ENCODE measurements at regions not wholly inside any gene's neighbourhood (a gene's known extent, or its start where the extent isn't known, plus 50 kb on each side); places are given as distances from the start of the nearest gene placed in this dataset.

DNA sequence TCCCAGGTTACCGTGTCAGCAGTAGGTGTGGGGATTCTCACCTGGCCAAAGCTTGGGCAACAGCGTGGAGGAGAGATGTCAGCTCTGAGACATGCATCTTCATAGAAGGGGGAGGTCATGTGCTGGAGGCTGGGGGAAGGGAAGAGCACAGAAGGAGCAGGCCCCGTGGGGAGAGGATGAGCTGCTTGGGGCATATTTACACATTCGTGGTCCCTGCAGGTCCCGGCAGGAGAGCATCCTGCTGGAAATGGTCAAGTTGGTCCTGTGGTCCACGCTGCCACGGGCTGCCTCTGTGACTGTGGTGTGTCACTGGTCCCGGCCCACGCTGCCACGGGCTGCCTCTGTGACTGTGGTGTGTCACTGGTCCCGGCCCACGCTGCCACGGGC lies 195.1 kb upstream of the TWIST2 start:
- 0 out of 2 replicates have a peak, but pooled peaks cover 5% of the 10 kb centered on the region for H3K9me3 ChIP-seq (ENCODE audit: control insufficient read depth, insufficient read depth, low read length)
- no peaks in the 10 kb centered on the region for H3K4me1 ChIP-seq (ENCODE audit: control insufficient read depth, insufficient read depth, low read length)
- no peak overlapping the region for H3K9ac ChIP-seq (ENCODE audit: low read depth, low read length)
- no peak overlapping the region for H3K27ac ChIP-seq (ENCODE audit: low read depth, low read length)
- H3K4me3 ChIP-seq (ENCODE audit: low read depth, low read length) = no peak overlapping the region
- H3K36me3 ChIP-seq (ENCODE audit: control insufficient read depth, insufficient read depth, low read length) = no peaks in the 10 kb centered on the region
- H3K27me3 ChIP-seq (ENCODE audit: control insufficient read depth, insufficient read depth, low read length) = no peaks in the 10 kb centered on the region

DNA sequence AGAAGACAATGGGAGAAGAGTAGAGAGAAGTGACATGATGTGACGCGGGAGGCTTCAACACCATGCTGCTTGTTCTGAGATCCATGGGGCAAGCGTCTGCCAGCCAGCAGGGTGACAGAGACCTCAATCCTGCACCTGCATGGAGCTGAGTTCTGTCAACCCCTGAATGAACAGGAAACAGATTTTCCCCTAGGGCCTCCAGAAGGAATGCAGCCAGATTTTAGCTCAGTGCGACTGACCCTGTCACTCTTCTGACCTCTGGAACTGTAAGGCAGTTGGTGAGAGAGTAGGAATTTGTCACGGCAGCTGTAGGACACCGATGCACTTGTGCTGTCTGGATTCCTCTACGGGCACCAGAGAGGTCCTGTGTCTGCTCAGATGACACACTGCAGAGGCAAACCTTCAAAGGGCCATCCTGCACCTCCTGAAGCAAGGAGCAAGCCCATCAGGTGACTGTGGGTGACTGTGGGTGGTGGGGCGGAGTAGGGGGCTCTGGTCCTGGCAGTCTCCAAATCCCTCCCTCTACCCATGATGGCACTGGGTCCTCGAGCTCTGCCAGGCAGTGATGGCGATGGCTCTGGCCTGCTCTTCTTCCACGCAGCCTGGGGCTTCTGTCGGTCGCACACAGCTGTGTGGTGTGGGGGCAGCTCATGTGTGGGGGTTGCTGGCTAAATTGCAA lies 194.3 kb upstream of the TWIST2 start:
- Histone ChIP-seq H3K9me3 (ENCODE audit: control insufficient read depth, insufficient read depth, low read length) (0 out of 2 replicates have a peak, but pooled peaks cover 5% of the 10 kb centered on the region), H3K36me3 (ENCODE audit: control insufficient read depth, insufficient read depth, low read length) (no peaks in the 10 kb centered on the region), H3K27ac (ENCODE audit: low read depth, low read length) (no peak overlapping the region), H3K4me3 (ENCODE audit: low read depth, low read length) (no peak overlapping the region), H3K9ac (ENCODE audit: low read depth, low read length) (no peak overlapping the region), H3K27me3 (ENCODE audit: control insufficient read depth, insufficient read depth, low read length) (no peaks in the 10 kb centered on the region), H3K4me1 (ENCODE audit: control insufficient read depth, insufficient read depth, low read length) (no peaks in the 10 kb centered on the region)

DNA sequence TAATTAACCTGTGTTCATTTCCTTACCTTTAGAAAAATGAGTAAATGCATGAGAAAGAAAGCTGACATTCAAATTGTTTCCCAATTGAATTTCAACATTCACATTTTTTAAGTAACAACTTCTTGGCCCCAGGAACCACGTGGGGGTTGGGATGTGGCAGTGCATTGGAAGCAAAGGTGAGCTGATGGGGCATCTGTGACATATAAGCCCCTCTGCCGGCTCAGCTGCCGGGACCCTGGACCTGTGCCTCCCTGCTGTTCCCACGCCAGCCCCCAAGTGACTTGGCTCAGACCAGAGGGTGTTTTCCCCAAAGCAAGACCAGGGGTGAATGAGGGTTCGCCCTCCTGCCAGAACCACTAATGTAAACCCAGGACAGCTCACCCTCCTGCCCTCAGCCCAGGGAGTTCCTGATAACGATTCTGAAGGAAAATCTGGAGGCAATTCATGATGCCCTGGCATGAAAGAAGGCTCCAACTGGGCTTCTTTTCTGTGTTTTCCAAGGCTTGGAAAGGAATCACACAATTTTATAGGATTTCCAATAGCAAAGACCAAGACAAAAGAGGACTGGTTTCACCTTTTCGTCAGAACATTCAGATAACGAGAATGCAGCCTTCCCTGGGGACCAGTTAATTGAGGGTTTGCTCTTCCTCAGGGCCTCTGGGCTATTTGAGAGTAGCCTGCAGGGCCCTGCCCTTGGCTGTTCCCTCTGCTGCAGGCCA lies 193.2 kb upstream of the TWIST2 start:
- H3K4me1 ChIP-seq (ENCODE audit: control insufficient read depth, insufficient read depth, low read length) = no peaks in the 10 kb centered on the region
- H3K36me3 ChIP-seq (ENCODE audit: control insufficient read depth, insufficient read depth, low read length) = no peaks in the 10 kb centered on the region
- no peaks in the 10 kb centered on the region for H3K27me3 ChIP-seq (ENCODE audit: control insufficient read depth, insufficient read depth, low read length)
- H3K27ac ChIP-seq (ENCODE audit: low read depth, low read length) = no peak overlapping the region
- H3K9me3 ChIP-seq (ENCODE audit: control insufficient read depth, insufficient read depth, low read length) = 0 out of 2 replicates have a peak, but pooled peaks cover 5% of the 10 kb centered on the region
- no peak overlapping the region for H3K4me3 ChIP-seq (ENCODE audit: low read depth, low read length)
- H3K9ac ChIP-seq (ENCODE audit: low read depth, low read length) = no peak overlapping the region

DNA sequence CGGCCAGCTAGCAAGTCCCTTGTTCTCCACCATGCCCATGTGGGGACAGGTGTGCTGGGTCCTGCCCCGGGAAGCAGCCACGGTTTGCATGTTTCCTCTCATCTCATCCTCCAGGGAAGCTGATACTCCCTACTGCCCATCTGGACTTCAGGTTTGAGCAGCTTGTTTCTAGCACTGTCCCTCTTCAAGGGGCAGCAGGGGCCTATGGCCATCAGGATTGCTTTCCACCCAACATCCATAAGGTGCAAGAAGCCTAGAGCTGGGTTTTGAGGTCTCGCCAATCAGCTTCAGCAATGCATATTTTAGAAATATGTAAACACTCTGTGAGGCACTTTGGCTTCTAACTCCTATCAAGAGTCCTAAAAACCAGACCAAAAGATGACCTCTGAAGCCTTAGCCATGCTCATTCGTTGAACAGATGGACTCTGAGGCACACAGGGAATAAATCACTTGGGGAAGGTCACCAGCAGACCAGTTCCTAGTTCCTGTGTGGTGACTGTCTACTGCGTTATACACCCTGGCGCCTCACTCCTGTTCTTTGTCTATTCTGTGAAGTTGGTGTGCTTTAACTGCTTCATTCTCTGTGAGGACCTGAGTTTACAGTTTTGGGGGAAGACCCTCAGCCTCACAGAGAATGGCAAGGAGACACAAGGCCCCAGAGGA lies 192.6 kb upstream of the TWIST2 start:
- H3K4me3 ChIP-seq (ENCODE audit: low read depth, low read length) = no peak overlapping the region
- H3K27me3 ChIP-seq (ENCODE audit: control insufficient read depth, insufficient read depth, low read length) = no peaks in the 10 kb centered on the region
- H3K9me3 ChIP-seq (ENCODE audit: control insufficient read depth, insufficient read depth, low read length) = 0 out of 2 replicates have a peak, but pooled peaks cover 5% of the 10 kb centered on the region
- no peaks in the 10 kb centered on the region for H3K36me3 ChIP-seq (ENCODE audit: control insufficient read depth, insufficient read depth, low read length)
- H3K9ac ChIP-seq (ENCODE audit: low read depth, low read length) = no peak overlapping the region
- H3K4me1 ChIP-seq (ENCODE audit: control insufficient read depth, insufficient read depth, low read length) = no peaks in the 10 kb centered on the region
- H3K27ac ChIP-seq (ENCODE audit: low read depth, low read length) = no peak overlapping the region

DNA sequence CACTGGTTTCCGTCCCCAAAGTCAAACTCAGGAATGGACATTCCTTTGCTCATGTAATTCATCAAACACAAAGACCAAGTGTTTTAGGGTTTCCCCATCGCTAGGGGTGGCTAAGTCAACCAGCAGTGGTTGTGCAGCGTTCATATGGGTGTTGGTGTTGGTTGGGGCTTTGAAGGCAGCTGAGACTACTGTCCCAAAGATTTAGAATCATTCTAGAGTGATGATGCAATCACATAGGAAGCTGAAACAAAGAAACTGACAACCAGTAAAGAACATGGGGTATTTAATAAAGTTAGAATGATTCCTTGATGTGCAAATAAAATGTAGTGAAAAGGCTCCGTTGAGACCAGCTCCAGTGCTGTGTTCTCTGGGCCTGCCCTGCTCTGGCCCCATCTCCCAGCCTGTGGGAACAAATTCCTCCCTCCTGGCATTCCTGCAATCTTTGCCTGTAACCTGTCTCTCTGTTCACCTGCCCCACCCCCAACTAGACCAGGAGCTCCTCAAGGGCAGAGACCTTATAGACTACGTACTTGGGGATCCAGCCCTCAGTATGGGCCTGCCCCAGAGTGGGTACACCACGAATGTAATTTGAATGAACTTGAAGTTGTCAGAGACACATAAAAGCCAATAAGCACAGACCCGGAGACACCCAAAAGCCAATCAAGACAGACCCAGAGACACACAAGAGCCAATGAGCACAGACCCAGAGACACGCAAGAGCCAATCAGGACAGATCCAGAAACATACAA lies 191.7 kb upstream of the TWIST2 start:
- H3K27ac ChIP-seq (ENCODE audit: low read depth, low read length) = no peak overlapping the region
- no peaks in the 10 kb centered on the region for H3K27me3 ChIP-seq (ENCODE audit: control insufficient read depth, insufficient read depth, low read length)
- H3K4me1 ChIP-seq (ENCODE audit: control insufficient read depth, insufficient read depth, low read length) = no peaks in the 10 kb centered on the region
- H3K9me3 ChIP-seq (ENCODE audit: control insufficient read depth, insufficient read depth, low read length) = 0 out of 2 replicates have a peak, but pooled peaks cover 5% of the 10 kb centered on the region
- H3K36me3 ChIP-seq (ENCODE audit: control insufficient read depth, insufficient read depth, low read length) = no peaks in the 10 kb centered on the region
- no peak overlapping the region for H3K9ac ChIP-seq (ENCODE audit: low read depth, low read length)
- no peak overlapping the region for H3K4me3 ChIP-seq (ENCODE audit: low read depth, low read length)

DNA sequence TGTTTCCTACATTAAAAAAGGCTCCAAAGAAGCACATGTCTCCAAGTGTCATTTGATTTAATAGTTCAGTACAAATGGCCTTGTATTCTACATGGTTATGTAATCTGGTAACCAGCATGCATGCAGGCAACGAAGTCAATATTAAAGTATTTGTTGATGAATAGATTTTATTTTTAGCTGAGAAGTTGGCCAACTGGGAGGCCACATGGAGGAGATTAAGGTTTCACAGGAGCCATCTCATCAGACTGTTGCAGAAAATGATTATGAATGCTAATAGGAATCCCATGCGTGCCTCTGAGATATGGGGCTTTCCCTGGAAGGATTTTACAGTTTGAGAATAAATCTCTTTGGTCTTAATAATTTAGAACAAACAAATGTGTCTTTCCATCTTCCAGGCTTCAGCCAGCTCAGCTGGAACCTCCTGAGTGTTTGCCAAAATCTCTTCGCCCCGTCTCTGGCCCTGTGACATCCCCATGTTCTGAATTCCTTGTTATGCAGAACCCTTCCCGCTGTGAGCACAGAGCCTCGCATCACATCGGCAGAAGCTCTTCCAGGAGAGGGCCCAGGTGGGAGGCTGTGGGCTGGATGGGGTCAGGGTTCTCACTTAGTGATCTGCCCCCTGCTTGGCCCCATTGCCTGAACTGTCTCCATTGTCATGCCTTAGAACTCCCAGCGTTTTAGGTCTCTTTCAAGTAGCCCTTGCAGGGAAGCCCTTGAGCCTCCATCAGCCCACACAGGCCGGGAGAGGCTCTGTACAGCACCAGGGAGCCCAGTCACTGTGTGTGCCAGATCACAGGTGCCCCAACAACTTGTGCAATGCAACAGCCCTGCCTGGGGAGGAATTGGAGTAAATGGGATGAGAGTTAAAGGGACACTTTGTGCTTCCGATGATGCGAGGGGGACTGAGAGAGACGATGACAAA lies 190.5 kb upstream of the TWIST2 start:
- H3K36me3 ChIP-seq (ENCODE audit: control insufficient read depth, insufficient read depth, low read length) = no peaks in the 10 kb centered on the region
- H3K4me1 ChIP-seq (ENCODE audit: control insufficient read depth, insufficient read depth, low read length) = no peaks in the 10 kb centered on the region
- no peaks in the 10 kb centered on the region for H3K9me3 ChIP-seq (ENCODE audit: control insufficient read depth, insufficient read depth, low read length)
- H3K9ac ChIP-seq (ENCODE audit: low read depth, low read length) = no peak overlapping the region
- H3K4me3 ChIP-seq (ENCODE audit: low read depth, low read length) = no peak overlapping the region
- H3K27me3 ChIP-seq (ENCODE audit: control insufficient read depth, insufficient read depth, low read length) = no peaks in the 10 kb centered on the region
- no peak overlapping the region for H3K27ac ChIP-seq (ENCODE audit: low read depth, low read length)

DNA sequence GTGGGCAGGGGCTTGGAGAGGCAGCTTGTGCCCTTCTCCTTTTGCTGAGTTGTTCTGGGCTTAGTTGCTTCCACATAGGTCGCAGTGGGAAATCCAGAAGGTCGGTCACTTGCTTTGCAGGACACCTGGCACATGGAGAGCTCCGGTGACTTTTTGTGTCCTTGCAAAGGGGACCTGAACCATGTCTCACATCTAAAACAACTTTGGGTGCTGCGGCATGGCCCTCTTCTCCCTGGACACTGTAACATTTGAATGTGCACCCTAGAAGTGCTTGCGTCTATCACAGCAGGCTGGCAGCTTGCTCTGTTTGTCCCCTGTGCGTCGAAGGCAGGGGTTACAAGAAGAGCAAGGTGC lies 189.9 kb upstream of the TWIST2 start:
- H3K4me1 ChIP-seq (ENCODE audit: control insufficient read depth, insufficient read depth, low read length) = no peaks in the 10 kb centered on the region
- H3K36me3 ChIP-seq (ENCODE audit: control insufficient read depth, insufficient read depth, low read length) = no peaks in the 10 kb centered on the region
- no peaks in the 10 kb centered on the region for H3K27me3 ChIP-seq (ENCODE audit: control insufficient read depth, insufficient read depth, low read length)
- no peak overlapping the region for H3K27ac ChIP-seq (ENCODE audit: low read depth, low read length)
- no peak overlapping the region for H3K9ac ChIP-seq (ENCODE audit: low read depth, low read length)
- no peak overlapping the region for H3K4me3 ChIP-seq (ENCODE audit: low read depth, low read length)
- no peaks in the 10 kb centered on the region for H3K9me3 ChIP-seq (ENCODE audit: control insufficient read depth, insufficient read depth, low read length)

DNA sequence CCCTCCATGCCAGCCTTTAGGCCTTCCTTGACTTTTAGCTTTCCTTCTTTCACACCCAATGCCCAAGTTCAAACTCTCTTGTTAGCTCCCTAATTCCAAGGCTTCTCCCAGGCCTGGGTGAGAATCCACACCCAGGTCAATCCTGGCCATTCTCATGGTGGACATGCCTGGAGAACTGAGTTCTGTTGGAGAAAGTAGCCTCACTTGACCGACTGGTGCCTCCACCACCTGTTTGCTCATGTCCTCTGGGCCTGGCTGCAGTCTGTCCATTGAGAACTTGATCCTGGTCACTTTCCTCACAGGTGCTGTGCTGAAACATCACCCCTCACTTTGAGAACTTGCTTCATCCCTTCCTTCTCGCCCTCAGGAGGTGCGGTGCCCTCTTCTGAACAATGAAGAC lies 189.1 kb upstream of the TWIST2 start:
- H3K4me1 ChIP-seq (ENCODE audit: control insufficient read depth, insufficient read depth, low read length) = no peaks in the 10 kb centered on the region
- no peak overlapping the region for H3K9ac ChIP-seq (ENCODE audit: low read depth, low read length)

DNA sequence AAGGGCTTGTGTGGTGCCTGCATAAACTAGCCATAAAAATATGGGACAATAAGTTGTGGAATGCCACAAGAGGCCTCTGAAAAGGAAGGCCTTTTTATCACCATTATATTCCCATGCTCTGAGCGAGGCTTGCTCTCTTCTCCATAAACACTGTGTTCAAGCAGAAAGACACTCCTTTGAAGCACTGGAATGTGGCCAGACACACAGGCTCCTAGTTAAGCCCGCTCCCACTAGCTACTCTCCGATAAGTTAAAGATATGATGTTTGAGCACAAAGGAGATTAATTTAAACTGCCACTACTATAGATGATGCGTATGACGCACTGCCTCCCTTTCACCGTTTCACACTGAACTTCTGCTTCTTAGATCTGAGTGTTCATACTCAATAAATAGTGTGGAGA lies 188.7 kb upstream of the TWIST2 start:
- Histone ChIP-seq H3K27me3 (ENCODE audit: control insufficient read depth, insufficient read depth, low read length) (no peaks in the 10 kb centered on the region), H3K9ac (ENCODE audit: low read depth, low read length) (no peak overlapping the region), H3K9me3 (ENCODE audit: control insufficient read depth, insufficient read depth, low read length) (no peaks in the 10 kb centered on the region), H3K4me3 (ENCODE audit: low read depth, low read length) (no peak overlapping the region), H3K4me1 (ENCODE audit: control insufficient read depth, insufficient read depth, low read length) (no peaks in the 10 kb centered on the region), H3K36me3 (ENCODE audit: control insufficient read depth, insufficient read depth, low read length) (no peaks in the 10 kb centered on the region), H3K27ac (ENCODE audit: low read depth, low read length) (no peak overlapping the region)

More for the DNA sequence above, 189.1 kb upstream of the TWIST2 start:
- no peaks in the 10 kb centered on the region for H3K27me3 ChIP-seq (ENCODE audit: control insufficient read depth, insufficient read depth, low read length)
- no peaks in the 10 kb centered on the region for H3K36me3 ChIP-seq (ENCODE audit: control insufficient read depth, insufficient read depth, low read length)
- H3K27ac ChIP-seq (ENCODE audit: low read depth, low read length) = no peak overlapping the region
- no peaks in the 10 kb centered on the region for H3K9me3 ChIP-seq (ENCODE audit: control insufficient read depth, insufficient read depth, low read length)
- no peak overlapping the region for H3K4me3 ChIP-seq (ENCODE audit: low read depth, low read length)

DNA sequence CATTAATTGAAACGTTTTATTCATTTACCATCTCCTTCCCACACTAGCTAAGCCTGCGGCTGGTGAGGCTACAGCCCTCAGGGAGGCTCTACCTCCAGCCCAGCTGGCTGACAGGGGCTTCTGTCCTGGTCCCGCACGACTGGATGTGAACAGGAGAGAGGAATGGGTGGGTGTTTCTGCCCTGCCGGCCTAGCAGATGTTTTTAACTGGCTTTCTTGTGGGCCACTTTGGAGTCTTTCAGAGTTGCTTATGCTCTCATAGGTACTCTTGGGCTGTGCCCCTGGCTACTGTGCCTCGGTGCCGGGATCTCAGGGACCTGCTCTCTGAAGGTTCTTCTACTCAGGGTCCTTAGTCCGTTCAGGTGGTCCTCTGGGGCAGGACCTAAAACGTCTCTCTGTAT lies 184.3 kb upstream of the TWIST2 start:
- H3K27ac ChIP-seq (ENCODE audit: low read depth, low read length) = no peak overlapping the region
- no peaks in the 10 kb centered on the region for H3K27me3 ChIP-seq (ENCODE audit: control insufficient read depth, insufficient read depth, low read length)
- H3K9ac ChIP-seq (ENCODE audit: low read depth, low read length) = no peak overlapping the region
- no peak overlapping the region for H3K4me3 ChIP-seq (ENCODE audit: low read depth, low read length)
- no peaks in the 10 kb centered on the region for H3K9me3 ChIP-seq (ENCODE audit: control insufficient read depth, insufficient read depth, low read length)
- no peaks in the 10 kb centered on the region for H3K4me1 ChIP-seq (ENCODE audit: control insufficient read depth, insufficient read depth, low read length)
- H3K36me3 ChIP-seq (ENCODE audit: control insufficient read depth, insufficient read depth, low read length) = no peaks in the 10 kb centered on the region

Measured in HUES48 (cell line).